Motor neuron (in vitro differentiated cells): ENCODE measurements at regions not wholly inside any gene's neighbourhood (a gene's known extent, or its start where the extent isn't known, plus 50 kb on each side); places are given as distances from the start of the nearest gene placed in this dataset.
"Not testable (repeated sequence)": the region's sequence is repeated elsewhere in the genome, so short reads cannot be mapped to it uniquely, and the experiment has no call there.

Source experiments
- ATAC-seq, 8 experiments: fragments of 200-7000 bp; cut with Tn5 transposase; replicated peaks in 6 of 8; 2 replicates each; pipeline ENCODE4 v1.8.0; 2021; ENCODE audit warnings: mild to moderate bottlenecking in 8 of 8, moderate library complexity in 8 of 8
- H3K27ac ChIP-seq, 2 donors: fragments of 250-450 bp; sonication (Bioruptor Pico); 2 replicates each; pipeline ENCODE4 v1.9.0; 2021; ENCODE audit warnings: antibody characterized with exemption in 2 of 2, mild to moderate bottlenecking in 2 of 2, moderate library complexity in 1 of 2
- H3K4me1 ChIP-seq, 2 donors: fragments of 250-450 bp; sonication (Bioruptor Pico); replicated peaks in 1 of 2; 2 replicates each; pipeline ENCODE4 v1.6.1; 2021; ENCODE audit warnings: antibody characterized with exemption in 2 of 2, mild to moderate bottlenecking in 2 of 2, moderate library complexity in 1 of 2
- H3K4me3 ChIP-seq, 5 donors: fragments of 250-450 bp; sonication (Bioruptor Pico); 2 replicates each; pipeline ENCODE4 v1.9.0; 2021; ENCODE audit warnings: antibody characterized with exemption in 5 of 5, mild to moderate bottlenecking in 5 of 5, moderate library complexity in 4 of 5
- WGBS, 10 experiments: fragments of 450-650 bp; shearing (Covaris generic); methylation state at CpG; one replicate each; pipeline ENCODE4 v1.0.0; 2022; 5-methylcytosine and 5-hydroxymethylcytosine counted together
- in situ Hi-C, 9 experiments: fragments of 400-800 bp; cut with MboI; loops; one replicate each; pipeline ENCODE4 v1.15.0; 2021; ENCODE audit warnings: low sequenced_read_pairs in 9 of 9, low pct_unique_long_range_greater_than_20kb in 2 of 9; ENCODE audit not compliant: unreplicated experiment in 9 of 9

DNA sequence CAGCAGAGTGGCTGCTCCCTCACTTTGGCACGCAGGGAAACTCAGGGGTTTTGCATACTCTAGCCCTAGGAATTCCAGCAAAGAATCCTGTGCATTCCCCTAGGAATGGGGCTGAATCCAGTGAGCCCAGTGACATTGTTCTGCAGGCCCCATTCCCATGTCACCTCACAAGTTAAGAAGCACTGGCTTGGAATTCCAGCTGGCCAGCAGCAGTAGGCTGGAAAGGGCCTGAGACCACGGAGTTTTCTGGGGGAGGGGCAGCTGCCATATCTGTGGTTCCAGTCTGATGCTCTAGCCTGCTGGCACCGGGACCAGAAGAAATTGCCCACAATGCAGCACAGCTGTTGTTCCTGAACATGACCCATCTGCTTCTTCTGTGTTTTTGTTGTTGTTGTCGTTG, 217.6 kb upstream of the DMRTA1 start:
- 0 to 100% (median 82%) methylated on average over 1 to 4 of the region's 4 CpGs; no CpG with 5 or more reads in 2 of the 10 experiments for WGBS, 10 experiments
- ATAC-seq = no peak
- in situ Hi-C loops = loop anchor here in 4 of 9 experiments (25.0 kb wide), 3 partner anchors 192 to 417 kb away; partner anchors contain the start of genes CDKN2B (in 2 of the 4) and MTAP (in 2 of the 4)
- Histone ChIP-seq H3K4me3 (no peak overlapping the region), H3K4me1 (no peaks in the 10 kb centered on the region), H3K27ac (no peak overlapping the region)

DNA sequence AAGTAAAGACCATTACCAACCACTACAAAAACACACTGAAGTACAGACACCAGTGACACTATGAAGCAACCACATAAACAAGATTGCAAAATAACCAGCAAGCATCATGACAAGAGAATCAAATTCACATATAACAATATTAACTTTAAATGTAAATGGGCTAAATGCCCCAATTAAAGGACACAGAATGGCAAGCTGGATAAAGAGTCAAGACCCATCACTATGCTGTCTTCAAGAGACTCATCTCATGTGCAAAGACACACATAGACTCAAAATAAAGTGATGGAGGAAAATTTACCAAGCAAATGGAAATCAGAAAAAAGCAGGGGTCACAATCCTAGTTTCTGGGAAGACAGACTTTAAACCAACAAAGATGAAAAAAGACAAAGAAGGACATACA, 215.3 kb upstream of the DMRTA1 start:
- in situ Hi-C loops = loop anchor here in 4 of 9 experiments (10.0 to 25.0 kb wide), 4 partner anchors 194 to 419 kb away; partner anchors contain the start of genes CDKN2B (in 2 of the 4) and MTAP (in 2 of the 4)
- not testable (repeated sequence) for ATAC-seq, H3K4me3 ChIP-seq, H3K4me1 ChIP-seq, H3K27ac ChIP-seq

DNA sequence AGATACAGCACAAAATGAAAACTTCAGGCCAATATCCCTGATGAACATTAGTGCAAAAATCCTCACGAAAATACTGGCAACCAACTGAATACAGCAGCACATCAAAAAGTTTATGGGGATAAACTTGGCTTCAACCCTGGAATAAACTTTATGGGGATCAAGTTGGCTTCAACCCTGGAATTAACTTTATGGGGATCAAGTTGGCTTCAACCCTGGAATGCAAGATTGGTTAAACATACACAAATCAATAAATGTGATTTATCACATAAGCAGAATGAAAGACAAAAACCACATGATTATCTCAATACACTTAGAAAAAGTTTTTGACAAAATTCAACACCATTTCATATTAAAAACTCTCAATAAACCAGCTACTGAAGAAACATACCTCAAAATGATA, 213.7 kb upstream of the DMRTA1 start:
- ATAC-seq = no peak
- whole genome bisulfite sequencing, 10 experiments = 43 to 100% (median 87%) methylated on average over 1 of the region's 1 CpG; no CpG with 5 or more reads in 4 of the 10 experiments
- Histone ChIP-seq H3K4me3 (no peak overlapping the region), H3K4me1 (no peaks in the 10 kb centered on the region), H3K27ac (no peak overlapping the region)
- in situ Hi-C loops = loop anchor here in 4 of 9 experiments (10.0 to 25.0 kb wide), 4 partner anchors 196 to 421 kb away; partner anchors contain the start of genes CDKN2B (in 2 of the 4) and MTAP (in 2 of the 4)

DNA sequence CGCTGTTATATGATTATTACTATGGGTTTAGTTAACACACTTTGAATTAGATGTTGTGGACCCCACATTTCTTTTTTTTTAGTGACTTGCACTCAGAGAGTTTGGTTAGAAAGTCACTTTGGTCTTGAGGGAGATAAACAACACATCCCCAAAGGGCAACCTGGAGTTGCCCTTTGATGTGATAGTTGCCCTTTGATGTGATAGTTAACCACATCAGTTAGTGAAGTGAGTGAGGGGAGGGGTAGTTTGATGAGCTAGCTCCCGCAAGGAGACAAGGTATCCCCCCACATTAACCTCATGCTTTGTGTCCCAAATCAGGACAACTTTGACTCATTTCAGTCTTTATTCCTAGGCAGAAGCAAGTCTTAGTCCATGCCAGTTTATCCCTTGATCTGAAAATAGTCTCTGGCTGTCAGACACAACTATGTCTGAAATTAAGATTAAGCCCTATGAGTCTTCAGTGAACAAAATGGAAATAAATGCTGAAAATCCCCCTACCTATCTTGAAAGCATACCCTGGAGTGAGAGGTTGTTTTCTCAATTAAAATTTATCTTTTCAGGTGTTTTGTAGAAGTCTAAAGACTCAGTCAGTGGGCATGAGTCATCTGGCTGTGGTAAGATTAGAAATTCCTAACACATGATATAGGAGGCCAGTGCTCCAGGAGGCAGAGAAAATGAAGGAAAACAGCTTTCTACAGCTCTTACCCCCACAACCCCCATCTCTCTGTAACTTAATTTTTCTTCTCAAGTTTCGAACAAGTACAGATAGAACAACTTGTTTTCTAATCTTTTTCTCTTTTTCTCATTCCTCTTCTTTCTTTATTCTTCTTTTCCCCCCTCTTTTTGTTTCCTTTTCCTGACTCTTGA, 208.9 kb upstream of the DMRTA1 start:
- no peak overlapping the region for H3K4me3 ChIP-seq
- no peaks in the 10 kb centered on the region for H3K4me1 ChIP-seq
- in situ Hi-C loops = loop anchor here in 4 of 9 experiments (10.0 to 25.0 kb wide), 4 partner anchors 200 to 425 kb away; partner anchors contain the start of genes CDKN2B (in 2 of the 4) and MTAP (in 2 of the 4)
- peak in 2 of 8 experiments; percentile 74 to 76 for ATAC-seq
- 72 to 100% (median 94%) methylated on average over 1 to 3 of the region's 3 CpGs; no CpG with 5 or more reads in 1 of the 10 experiments for WGBS, 10 experiments
- no peak overlapping the region for H3K27ac ChIP-seq

DNA sequence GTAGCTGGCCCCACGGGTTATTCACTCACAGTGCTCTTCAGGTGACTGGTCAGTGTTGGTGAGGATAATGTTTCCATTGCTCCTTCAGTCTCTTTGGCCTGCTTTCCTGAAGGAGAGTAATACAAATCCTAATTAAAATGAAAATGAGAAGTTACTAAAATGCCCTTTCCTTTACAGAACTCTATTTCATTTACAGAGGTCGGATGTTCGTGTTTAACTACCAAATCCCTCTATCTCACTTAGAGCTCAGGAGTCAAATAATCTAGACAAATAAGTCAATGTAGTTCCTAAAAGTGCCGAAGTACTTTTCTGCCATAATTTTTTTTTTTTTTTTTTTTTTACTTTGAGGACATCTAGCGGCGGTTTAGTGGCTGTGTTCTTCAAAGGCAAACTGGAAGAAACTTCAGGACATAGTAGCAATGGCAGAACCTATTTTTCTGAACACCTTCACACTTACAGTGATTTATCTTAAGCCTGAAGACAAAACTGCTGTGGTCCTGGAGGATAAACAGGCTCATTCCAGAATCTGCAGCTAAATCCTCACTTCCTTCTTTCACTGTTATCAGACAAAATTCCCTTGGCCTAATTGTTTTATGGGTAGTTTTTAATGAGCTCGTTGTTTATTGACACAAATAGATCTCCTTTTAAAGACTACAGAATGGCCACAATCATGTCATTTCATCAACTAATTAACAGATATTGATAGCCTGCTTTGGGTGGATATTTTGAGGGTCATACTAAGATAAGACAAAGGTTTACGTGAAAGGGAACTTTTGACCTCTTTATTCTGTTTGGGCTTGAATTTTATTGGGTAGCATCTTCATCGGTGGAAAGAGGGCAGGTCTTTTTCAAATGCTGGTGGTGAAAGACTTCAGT, 207.6 kb upstream of the DMRTA1 start:
- in situ Hi-C loops = loop anchor here in 4 of 9 experiments (10.0 to 25.0 kb wide), 4 partner anchors 202 to 427 kb away; partner anchors contain the start of genes CDKN2B (in 2 of the 4) and MTAP (in 2 of the 4)
- WGBS, 10 experiments = 0 to 62% (median 21%) methylated on average over 5 to 9 of the region's 9 CpGs
- no peak overlapping the region for H3K4me3 ChIP-seq

DNA sequence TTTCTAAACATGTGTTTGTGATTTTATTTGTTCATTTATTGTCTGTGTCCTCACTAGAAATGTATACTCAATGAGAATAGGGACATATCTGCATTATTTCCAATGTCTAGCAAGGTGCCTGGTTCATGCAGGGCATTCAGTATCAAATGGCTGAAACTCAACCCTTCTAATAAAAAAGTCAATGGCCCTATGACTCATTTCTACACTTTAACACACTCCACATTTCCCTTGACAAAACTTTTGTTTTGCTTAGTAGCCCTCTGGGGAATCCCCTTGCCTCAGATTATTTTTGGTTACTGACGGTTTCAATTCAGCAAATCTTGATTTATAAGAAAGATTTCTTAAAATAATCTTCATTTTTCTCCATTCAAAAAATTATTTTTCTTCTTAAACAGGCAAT, 206.0 kb upstream of the DMRTA1 start:
- peak in 2 of 8 experiments; percentile 31 to 52 for ATAC-seq
- in situ Hi-C loops = loop anchor here in 4 of 9 experiments (25.0 kb wide), 3 partner anchors 203 to 428 kb away; partner anchors contain the start of genes CDKN2B (in 2 of the 4) and MTAP (in 2 of the 4)
- Histone ChIP-seq H3K4me3 (no peak overlapping the region), H3K4me1 (no peaks in the 10 kb centered on the region), H3K27ac (no peak overlapping the region)
- 0 to 85% (median 65%) methylated on average over 1 of the region's 1 CpG; no CpG with 5 or more reads in 2 of the 10 experiments for WGBS, 10 experiments

More for the DNA sequence above, 207.6 kb upstream of the DMRTA1 start:
- ATAC-seq = peak in 3 of 8 experiments; percentile 41 to 49 (median 44)
- Histone ChIP-seq H3K4me1 (no peaks in the 10 kb centered on the region), H3K27ac (no peak overlapping the region)

DNA sequence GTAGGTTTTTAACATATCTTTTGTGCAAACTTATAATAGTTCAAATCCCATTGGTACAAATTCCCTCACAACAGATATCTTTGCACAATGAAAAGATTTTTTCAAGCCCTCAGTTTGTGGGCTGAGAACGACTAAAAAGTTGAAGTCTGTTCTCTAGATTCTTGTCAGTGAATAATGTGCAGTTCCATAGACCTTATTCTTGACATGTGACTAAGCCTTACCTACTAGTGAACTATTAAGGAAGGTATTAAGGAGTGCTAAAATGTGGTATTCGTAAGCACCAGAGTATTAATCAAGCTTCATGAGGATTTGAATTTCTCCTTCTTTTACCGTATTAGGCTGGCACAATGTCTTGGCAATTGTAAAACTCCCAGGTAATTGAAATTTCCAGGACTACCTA, 205.6 kb upstream of the DMRTA1 start:
- 38 to 100% (median 72%) methylated on average over 2 to 3 of the region's 3 CpGs; no CpG with 5 or more reads in 2 of the 10 experiments for WGBS, 10 experiments
- Histone ChIP-seq H3K27ac (no peak overlapping the region), H3K4me3 (no peak overlapping the region), H3K4me1 (no peaks in the 10 kb centered on the region)
- in situ Hi-C loops = loop anchor here in 4 of 9 experiments (25.0 kb wide), 3 partner anchors 204 to 429 kb away; partner anchors contain the start of genes CDKN2B (in 2 of the 4) and MTAP (in 2 of the 4)
- ATAC-seq = no peak

DNA sequence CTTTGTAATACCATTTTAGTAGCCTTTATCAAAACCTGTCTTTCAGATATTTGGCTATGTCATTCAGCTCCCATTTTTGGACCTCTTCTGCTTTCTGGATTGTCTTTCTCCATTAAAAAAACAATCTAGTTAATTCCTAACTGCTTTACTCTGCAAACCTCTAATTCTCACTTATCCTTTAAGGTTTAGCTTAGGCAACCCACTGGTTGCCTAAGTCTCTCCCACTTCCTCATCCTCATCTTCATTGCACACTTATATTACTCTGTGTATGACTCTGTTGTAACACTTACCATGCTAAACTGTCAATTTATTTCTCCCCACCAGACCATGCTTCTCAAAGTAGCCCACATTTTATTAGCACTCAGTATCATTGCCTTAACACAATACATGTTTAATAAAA, 205.0 kb upstream of the DMRTA1 start:
- ATAC-seq = no peak
- no peak overlapping the region for H3K4me3 ChIP-seq
- in situ Hi-C loops = loop anchor here in 4 of 9 experiments (25.0 kb wide), 3 partner anchors 204 to 429 kb away; partner anchors contain the start of genes CDKN2B (in 2 of the 4) and MTAP (in 2 of the 4)
- H3K4me1 ChIP-seq = no peaks in the 10 kb centered on the region
- H3K27ac ChIP-seq = no peak overlapping the region

DNA sequence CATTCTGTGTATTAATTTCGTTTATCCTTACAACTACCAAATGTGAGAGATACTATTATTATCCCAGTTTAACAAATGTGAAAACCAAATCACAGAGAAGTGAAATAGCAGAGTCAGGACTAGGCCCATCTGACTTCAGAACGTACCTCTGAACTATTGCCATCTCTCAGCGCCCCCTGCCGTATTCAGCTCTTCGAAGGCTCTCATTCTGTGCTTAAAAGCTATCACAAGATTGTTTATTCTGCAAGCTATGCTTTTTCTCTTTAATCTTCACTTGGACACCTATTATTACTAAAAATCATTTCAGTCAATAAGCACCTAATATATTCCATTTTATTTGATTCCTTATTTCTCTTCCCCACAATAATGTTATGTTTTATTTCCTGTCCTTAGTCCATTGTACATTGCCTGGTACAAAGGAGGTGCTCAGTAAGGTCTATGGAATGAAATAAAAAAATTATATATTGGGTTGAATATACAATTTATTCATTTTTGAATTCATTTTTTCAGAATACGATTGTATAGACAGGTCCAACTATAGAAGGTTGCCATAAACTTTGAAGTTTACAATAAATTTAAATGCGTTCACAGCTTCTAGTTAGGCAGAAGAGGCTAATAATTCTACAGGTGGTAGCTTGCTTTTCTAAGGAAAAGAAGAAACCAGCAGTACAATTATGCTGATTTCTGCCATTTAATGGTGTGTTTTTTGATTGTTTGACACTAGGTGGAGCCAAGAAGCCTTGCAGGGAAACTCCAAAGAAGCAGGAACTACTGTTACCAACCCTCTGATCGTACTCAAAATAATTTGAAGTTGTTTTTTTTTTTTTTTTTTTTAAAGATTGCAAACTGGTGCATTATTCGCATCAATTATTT, 202.2 kb upstream of the DMRTA1 start:
- ATAC-seq = peak in 3 of 8 experiments; percentile 80 to 89 (median 83)
- no peak overlapping the region for H3K27ac ChIP-seq
- no peaks in the 10 kb centered on the region for H3K4me1 ChIP-seq
- no peak overlapping the region for H3K4me3 ChIP-seq
- 15 to 73% (median 36%) methylated on average over 5 to 9 of the region's 9 CpGs for WGBS, 10 experiments
- in situ Hi-C loops = loop anchor here in 4 of 9 experiments (25.0 kb wide), 3 partner anchors 207 to 432 kb away; partner anchors contain the start of genes CDKN2B (in 2 of the 4) and MTAP (in 2 of the 4)

DNA sequence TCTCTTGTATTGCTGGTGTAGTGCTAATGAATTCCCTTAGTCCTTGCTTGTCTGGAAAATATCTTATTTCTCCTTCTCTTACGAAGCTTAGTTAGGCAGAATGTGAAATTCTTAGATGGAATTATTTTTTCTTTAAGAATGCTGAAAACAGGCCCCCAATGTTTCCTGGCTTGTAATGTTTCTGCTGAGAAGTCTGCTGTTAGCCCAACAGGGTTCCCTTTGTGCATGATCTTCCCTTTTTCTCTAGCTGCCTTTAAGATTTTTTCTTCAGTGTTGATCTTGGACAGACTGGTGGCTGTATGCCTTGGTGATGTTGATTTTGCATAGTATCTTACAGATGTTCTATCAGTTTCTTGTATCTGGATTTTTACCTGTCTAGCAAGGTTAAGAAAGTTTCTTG, 191.3 kb upstream of the DMRTA1 start:
- 0 to 82% (median 40%) methylated on average over 1 of the region's 1 CpG; no CpG with 5 or more reads in 3 of the 10 experiments for WGBS, 10 experiments
- in situ Hi-C loops = no loop called here
- no peak for ATAC-seq
- no peak overlapping the region for H3K27ac ChIP-seq
- H3K4me3 ChIP-seq = no peak overlapping the region
- no peaks in the 10 kb centered on the region for H3K4me1 ChIP-seq

DNA sequence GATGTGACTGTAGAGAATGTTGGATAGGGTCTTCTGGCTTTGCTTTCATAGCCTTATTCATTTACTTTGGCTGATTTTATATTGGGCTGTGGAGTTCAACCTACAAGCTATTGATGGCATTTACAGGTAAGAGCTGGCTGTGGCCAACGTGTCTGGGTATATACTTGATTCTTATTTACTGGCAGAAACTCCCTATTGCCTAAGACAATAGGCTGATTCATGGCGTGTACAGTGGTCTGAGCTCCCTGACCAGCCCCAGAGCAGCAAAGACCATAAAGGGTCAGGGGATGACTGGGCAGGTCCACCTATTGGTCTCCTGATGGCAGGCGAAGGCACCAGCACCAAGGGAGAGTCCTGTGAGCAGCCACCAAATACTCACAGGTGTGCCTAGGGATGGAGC, 190.2 kb upstream of the DMRTA1 start:
- H3K27ac ChIP-seq = no peak overlapping the region
- H3K4me3 ChIP-seq = no peak overlapping the region
- WGBS, 10 experiments = 17 to 63% (median 41%) methylated on average over 1 to 3 of the region's 3 CpGs; no CpG with 5 or more reads in 2 of the 10 experiments
- in situ Hi-C loops = no loop called here
- H3K4me1 ChIP-seq = no peaks in the 10 kb centered on the region
- ATAC-seq = no peak
